Right lobe of liver (tissue), 4 donors: ENCODE measurements at regions not wholly inside any gene's neighbourhood (a gene's known extent, or its start where the extent isn't known, plus 50 kb on each side); places are given as distances from the start of the nearest gene placed in this dataset.

Experiments
- POLR2A ChIP-seq: fragments of 450-650 bp; IDR thresholded peaks from one replicate; pipeline ENCODE4 v1.6.1; 2017; ENCODE audit warnings: antibody characterized with exemption, mild to moderate bottlenecking
- TF ChIP-seq, protein P1 (sequence below), 4 donors: fragments of 200-600 bp in 3 of 4; fragments of 450-650 bp in 1 of 4; IDR thresholded peaks; one replicate each; pipeline versions ENCODE4 v1.5.1 to v1.8.0; 2016 to 2022; ENCODE audit warnings: antibody characterized with exemption in 4 of 4, mild to moderate bottlenecking in 2 of 4
- donor health status: DM: no; HTN: no; CAD: no.
- donor health status: DM: no; HTN: no; CAD: no.
- donor health status: DM: no; HTN: yes; CAD: no.

DNA sequence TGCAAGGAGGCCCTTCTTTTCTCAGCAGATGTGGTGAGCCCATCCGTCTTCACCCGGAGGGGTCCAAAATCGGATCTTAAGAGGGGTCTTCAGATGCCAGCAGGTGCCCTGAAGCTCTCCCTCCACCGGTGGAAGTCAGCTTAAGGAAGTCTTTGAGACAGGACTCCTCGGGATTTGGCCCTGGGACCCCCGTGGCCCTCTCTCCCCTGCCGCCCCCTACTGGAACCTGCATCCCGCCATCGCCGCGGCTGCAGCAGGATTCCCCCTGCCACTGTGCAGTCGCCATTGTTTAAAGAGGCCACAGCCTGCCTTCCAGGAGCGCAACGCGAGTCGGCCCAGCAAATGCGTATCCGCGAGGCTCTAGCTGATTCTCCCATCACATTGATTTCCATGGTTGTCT lies 292.5 kb upstream of the ZNF337 start:
- TF ChIP-seq, protein P1, sequence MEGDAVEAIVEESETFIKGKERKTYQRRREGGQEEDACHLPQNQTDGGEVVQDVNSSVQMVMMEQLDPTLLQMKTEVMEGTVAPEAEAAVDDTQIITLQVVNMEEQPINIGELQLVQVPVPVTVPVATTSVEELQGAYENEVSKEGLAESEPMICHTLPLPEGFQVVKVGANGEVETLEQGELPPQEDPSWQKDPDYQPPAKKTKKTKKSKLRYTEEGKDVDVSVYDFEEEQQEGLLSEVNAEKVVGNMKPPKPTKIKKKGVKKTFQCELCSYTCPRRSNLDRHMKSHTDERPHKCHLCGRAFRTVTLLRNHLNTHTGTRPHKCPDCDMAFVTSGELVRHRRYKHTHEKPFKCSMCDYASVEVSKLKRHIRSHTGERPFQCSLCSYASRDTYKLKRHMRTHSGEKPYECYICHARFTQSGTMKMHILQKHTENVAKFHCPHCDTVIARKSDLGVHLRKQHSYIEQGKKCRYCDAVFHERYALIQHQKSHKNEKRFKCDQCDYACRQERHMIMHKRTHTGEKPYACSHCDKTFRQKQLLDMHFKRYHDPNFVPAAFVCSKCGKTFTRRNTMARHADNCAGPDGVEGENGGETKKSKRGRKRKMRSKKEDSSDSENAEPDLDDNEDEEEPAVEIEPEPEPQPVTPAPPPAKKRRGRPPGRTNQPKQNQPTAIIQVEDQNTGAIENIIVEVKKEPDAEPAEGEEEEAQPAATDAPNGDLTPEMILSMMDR (IDR thresholded peaks at IDR 0.05) = no peak
- no peak for TF ChIP-seq POLR2A
